ENCODE measurements at regions not wholly inside any gene's neighbourhood (a gene's known extent, or its start where the extent isn't known, plus 50 kb on each side); places are given as distances from the start of the nearest gene placed in this dataset.
"Not testable (repeated sequence)": the region's sequence is repeated elsewhere in the genome, so short reads cannot be mapped to it uniquely, and the experiment has no call there.

DNA sequence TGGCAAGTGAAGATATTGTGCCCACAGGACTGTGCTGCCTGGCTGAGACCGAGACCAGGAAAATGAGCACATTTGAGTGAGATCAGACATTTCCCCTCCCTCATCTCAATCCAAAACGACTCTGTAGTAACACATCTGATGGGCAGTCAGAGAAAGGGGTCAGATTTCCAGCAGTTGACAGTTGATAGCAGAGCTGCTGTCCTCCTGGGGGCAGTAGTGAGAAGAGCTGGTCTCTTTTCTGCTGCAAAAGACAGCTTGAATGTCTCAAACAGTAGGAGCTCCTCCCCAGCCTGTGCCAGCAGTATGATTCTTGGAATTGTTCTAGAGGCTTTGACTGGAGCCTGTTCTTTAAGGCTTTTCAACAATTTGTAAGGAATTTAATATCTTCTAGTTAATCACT is 1396.3 kb downstream of the RPIA start:
- DNase-seq: not testable (repeated sequence)

DNA sequence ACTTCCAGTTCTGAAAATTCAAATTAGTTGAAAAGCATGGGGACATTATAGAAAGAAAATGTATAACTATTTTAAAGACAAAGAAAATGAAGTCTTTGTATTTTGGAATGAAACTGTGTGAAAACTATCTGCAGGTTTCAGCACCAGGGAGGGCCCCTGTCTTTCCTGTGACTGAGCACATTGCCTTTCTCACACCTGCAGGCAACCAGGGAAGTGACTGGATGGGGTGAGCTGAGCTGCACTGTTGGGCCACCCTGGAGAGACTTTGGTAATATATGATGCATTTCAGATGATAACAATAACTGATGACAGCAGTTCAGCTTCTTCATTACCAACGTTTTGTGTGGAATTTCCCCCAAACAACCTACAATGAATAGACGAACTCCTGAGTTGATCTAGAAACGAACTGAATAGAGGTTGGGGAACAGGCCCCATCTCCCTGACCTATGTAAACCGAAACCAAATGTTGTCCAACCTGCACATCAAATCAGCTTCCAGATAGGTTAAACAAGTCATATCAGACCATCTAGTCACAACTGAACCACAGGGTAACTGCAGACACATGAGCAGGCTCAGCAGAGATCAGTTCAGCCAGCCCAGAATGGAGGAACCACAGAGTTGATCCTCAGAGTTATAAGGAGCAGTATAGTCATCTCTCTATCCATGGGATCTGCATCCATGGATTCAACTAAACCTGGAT is 1402.2 kb downstream of the RPIA start:
- not testable (repeated sequence) for DNase-seq

GRCh38 chr2:90097617-90098016 is 1406.1 kb downstream of the RPIA start:
- not testable (repeated sequence) for DNase-seq

DNA sequence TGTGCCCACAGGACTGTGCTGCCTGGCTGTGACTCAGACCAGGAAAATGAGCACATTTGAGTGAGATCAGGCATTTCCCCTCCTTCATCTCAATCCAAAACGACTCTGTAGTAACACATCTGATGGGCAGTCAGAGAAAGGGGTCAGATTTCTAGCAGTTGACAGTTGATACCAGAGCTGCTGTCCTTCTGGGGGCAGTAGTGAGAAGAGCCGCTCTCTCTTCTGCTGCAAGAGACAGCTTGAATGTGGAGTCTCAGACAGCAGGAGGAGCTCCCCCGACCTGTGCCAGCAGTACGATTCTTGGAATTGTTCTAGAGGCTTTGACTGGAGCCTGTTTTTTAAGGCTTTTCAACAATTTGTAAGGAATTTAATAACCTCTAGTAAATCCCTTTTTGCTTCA is 1413.7 kb downstream of the RPIA start:
- DNase-seq: not testable (repeated sequence)

DNA sequence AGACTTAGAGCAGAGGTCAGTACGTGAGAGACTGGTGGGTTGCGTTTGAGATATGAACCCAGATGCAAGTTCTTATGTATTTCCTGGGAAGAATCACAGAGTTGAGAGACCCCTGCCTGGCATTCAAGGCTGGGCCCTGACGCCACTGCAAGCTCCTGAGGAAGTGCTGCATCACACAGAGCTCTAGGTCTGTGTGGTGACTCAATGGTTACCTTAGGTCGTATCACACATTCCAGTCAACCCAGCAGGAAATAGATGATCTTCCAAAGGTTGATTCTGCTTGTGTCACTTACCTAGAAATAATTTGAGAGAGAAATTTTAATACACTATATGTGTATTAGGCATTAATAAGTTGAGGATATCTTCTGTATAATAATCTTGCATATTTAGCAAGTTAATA is 1431.9 kb downstream of the RPIA start:
- not testable (repeated sequence) for DNase-seq

DNA sequence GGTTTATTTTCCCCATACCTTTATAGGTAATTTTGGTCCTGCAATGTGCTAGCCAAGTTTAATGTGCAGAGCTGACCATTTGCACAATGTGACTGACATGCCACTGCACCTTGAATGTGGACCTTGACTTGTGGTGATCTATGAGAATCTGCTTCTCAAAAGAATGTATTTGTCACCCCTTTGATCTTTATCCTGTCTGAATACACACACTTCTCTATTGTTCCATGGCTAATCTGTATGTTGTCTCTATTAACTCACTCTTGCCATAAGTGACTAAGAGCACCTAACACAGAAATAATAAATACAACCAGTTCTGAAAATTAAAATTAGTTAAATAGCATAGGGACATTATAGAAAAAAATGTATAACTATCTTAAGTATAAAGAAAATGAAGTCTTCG is 1447.6 kb downstream of the RPIA start:
- not testable (repeated sequence) for DNase-seq

GRCh38 chr2:90141558-90141957 is 1450.1 kb downstream of the RPIA start:
- DNase-seq: not testable (repeated sequence)

DNA sequence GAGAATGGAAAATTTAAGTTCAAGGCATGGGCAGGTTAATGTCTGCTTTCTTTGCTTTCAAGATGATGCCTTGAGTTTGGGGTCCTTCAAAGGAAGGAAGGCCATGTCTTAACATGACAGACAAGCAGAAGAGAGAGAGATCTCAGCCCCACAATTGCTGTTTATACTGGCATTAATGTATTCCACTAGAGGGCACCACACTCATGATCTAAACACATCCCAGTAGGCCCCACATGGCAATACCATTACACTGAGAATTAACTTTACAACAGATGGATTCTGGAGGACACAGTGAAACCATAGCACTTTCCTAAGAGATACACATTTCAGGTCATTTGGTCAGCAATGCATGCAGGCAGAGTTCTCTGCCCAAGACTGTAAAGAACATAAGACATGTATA is 1460.3 kb downstream of the RPIA start:
- DNase-seq: not testable (repeated sequence)

DNA sequence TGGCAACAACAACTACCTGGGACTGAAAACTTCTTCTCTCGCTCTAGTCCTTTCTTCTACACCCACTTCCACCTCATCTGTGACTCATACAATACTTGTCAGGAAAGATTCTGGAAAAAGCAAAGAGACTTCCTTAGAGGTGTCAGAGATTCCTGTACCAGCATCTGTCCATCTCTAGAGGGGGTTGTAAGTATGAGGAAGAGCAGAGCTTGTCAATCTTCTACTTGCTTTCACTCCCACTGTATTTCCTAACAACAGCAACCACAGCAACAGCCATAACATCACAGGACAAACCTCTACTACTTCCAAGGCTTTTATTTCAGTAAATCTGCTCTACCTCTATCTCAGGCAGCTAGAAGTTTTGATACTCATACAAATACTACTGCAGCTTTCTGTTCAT is 1479.5 kb downstream of the RPIA start:
- not testable (repeated sequence) for DNase-seq

- not testable (repeated sequence) for DNase-seq
These were observed 1481.6 kb downstream of the RPIA start for GRCh38 chr2:90173081-90173480.

DNA sequence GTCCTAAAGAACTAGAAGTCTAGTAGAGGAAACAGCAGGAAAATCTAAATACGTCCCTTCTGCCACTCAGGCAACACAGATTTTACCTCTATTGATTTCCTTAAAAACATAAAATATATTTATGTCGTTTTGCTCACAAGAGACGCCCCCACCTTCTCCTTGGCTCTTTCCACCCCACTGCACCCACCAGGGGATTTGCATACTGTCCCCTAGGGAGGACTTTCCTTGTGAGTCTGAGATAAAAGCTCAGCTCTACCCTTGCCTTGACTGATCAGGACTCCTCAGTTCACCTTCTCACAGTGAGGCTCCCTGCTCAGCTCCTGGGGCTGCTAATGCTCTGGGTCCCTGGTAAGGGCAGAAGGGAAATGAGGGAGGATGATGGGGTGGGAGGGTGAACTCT is 1488.1 kb downstream of the RPIA start:
- not testable (repeated sequence) for DNase-seq

- no peak for DNase-seq
These were observed 1516.1 kb downstream of the RPIA start for GRCh38 chr2:90207454-90208058.

DNA sequence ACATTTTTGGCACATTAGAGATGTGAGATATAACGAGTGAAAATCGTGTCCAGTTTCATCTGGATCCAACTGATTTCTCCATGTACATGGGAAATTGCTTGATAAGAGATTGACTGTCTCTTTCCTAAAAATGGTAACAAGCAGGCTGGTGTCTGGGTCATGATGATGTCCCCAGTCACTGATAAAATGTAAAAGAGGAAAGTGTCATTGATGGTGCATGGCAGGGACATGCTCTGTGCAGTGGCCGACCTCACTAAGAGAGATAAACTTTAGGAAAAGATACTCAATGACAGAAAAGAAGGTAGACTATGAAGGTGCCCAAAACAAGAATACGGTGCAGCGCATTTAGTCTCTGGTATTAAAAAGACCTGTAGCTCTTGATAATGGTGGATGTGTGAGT is 1517.5 kb downstream of the RPIA start:
- DNase-seq: no peak

DNA sequence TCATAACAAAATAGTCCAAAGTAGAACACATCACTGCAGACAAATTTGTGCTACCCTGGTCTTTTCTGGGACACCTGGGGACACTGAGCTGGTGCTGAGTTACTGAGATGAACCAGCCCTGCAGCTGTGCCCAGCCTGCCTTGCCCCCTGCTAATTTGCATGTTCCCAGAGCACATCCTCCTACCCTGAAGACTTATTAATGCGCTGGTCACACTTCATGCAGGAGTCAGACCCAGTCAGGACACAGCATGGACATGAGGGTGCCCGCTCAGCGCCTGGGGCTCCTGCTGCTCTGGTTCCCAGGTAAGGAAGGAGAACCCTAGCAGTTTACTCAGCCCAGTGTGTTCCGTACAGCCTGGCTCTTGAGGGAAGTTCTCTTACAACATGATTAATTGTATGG is 1518.3 kb downstream of the RPIA start:
- DNase-seq: no peak

DNA sequence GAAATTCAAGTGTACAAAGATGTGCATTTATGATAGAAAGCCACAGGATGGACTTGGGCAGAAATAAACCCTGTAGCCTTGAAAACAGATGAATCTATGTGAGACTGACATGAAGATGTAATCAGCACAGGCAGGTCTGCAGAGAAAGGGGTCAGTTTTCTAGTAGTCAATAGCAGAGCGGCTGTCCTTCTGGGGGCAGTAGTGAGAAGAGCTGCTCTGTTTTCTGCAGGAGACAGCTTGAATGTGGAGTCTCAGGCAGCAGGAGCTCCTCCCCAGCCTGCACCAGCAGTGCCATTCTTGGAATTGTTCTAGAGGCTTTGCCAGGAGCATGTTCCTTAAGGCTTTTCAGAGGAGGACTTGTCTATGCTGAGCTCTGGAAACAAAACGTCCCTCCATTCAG is 1524.4 kb downstream of the RPIA start:
- DNase-seq: not testable (repeated sequence)

GRCh38 chr2:90216801-90217200 is 1525.3 kb downstream of the RPIA start:
- not testable (repeated sequence) for DNase-seq

DNA sequence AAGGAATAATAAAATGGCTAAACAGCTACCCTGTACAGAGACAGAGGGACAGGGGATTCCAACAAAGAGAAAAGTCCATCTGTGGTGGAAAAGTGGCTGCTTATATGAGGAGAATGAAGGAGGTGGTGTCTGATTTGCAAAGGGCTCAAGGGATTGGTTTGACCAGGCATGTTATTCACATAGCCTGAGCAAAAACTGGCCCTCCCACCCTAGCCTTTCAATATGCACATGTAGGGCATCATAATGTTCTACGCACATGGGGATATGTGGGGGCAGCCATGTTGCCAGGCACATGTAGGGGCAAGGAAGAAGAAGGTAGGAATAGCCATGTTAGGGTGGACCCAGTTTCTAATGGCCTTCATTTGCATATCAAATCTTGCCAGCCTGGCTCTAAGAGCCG is 1527.1 kb downstream of the RPIA start:
- DNase-seq: not testable (repeated sequence)

DNA sequence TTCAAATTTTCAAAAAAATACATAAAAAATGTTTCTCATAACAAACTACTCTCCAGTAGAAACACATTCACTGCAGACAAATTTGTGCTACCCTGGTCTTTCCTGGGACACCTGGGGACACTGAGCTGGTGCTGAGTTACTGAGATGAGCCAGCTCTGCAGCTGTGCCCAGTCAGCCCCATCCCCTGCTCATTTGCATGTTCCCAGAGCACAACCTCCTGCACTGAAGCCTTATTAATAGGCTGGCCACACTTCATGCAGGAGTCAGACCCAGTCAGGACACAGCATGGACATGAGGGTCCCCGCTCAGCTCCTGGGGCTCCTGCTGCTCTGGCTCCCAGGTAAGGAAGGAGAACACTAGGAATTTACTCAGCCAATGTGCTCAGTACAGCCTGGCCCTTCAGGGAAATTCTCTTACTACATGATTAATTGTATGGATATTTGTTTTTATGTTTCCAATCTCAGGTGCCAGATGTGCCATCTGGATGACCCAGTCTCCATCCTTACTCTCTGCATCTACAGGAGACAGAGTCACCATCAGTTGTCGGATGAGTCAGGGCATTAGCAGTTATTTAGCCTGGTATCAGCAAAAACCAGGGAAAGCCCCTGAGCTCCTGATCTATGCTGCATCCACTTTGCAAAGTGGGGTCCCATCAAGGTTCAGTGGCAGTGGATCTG is 1529.3 kb downstream of the RPIA start:
- not testable (repeated sequence) for DNase-seq

DNA sequence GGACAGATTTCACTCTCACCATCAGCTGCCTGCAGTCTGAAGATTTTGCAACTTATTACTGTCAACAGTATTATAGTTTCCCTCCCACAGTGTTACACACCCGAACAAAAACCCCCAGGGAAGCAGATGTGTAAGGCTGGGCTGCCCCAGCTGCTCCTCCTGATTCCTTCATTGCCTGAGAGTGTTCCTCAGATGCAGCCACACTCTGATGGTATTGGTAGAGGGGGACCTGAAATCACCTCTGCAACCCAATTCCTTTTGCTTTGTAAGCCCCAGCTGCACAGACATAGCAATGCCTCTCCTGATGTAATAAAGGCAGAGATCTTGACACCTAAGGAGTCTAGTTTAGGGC is 1529.8 kb downstream of the RPIA start:
- DNase-seq: no peak

- DNase-seq: not testable (repeated sequence)
These were observed 1533.3 kb downstream of the RPIA start for GRCh38 chr2:90224767-90225166.

GRCh38 chr2:90226465-90227072 is 1535.1 kb downstream of the RPIA start:
- DNase-seq: not testable (repeated sequence)

- not testable (repeated sequence) for DNase-seq
These were observed 1539.7 kb downstream of the RPIA start for GRCh38 chr2:90231199-90231598.

DNA sequence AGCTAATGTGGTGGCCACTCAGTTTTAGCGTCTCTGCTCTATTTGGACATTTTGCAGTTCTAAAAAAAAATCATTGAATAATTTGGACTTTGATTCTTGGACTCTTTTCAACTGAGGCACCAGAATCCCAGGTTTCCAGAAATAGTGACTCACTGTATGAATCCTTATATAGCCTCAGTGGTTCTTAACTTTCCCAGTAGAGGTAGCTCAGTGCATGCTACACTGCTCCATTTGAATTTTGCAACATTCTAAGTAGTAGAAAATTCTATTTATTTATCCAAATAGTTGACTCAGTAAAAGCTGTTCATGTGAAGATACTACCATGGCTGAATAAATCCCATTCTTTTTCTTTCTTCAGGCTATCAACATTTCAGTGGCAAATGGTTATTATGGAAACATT is 1544.0 kb downstream of the RPIA start:
- DNase-seq: not testable (repeated sequence)

GRCh38 chr2:90237923-90238361 is 1546.5 kb downstream of the RPIA start:
- DNase-seq: not testable (repeated sequence)
